ENCODE measurements at regions not wholly inside any gene's neighbourhood (a gene's known extent, or its start where the extent isn't known, plus 50 kb on each side); places are given as distances from the start of the nearest gene placed in this dataset.
A peak's percentile ranks its signal among the peaks of the same experiment; 100 is the strongest.
"Not testable (repeated sequence)": the region's sequence is repeated elsewhere in the genome, so short reads cannot be mapped to it uniquely, and the experiment has no call there.

DNA sequence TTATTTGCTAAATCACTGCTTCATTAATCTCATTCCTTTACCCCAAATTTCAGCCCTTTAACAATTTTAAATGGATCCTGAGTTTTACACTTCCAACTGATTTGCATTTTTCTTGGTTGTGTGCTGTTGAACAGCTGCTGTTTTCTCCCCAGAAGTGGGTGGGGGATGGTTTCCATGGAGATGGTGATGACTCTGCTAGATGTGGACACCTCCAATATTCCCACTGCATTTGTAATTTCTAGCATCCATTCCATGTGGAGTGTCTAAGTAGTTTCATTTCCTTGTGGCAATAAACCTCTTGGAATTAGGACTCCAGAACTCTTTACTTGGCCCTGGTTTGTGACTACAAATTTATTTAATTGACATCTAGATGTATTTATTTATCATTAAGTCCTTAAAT lies 330.4 kb downstream of the GBA3 start:
- Histone ChIP-seq H3K4me3 (no peak overlapping the region), H3K27ac (no peak overlapping the region), H3K4me1 (no peaks in the 10 kb centered on the region), H3K27me3 (ENCODE audit: insufficient read depth in 3 of 3, low read length in 2 of 3) (no peaks in the 10 kb centered on the region), H3K36me3 (ENCODE audit: insufficient read depth in 1 of 2, low read depth in 1 of 2) (no peaks in the 10 kb centered on the region), H3K9me3 (no peaks in the 10 kb centered on the region)
- DNase-seq (no peak), ATAC-seq (no peak)
- intact Hi-C loops (cut with DNase I): no loop called here
- no peak for TF ChIP-seq CTCF (IDR thresholded peaks at IDR 0.05)

- H3K4me3 ChIP-seq: no peak overlapping the region
- H3K27ac ChIP-seq: no peak overlapping the region
- DNase-seq (no peak), ATAC-seq (peak in 1 of 4 donors; percentile 29)
- H3K9me3 ChIP-seq: no peaks in the 10 kb centered on the region
- H3K4me1 ChIP-seq: no peaks in the 10 kb centered on the region
- H3K36me3 ChIP-seq (ENCODE audit: insufficient read depth in 1 of 2, low read depth in 1 of 2): no peaks in the 10 kb centered on the region
- no peak for TF ChIP-seq CTCF (IDR thresholded peaks at IDR 0.05)
- intact Hi-C loops (cut with DNase I): no loop called here
- no peaks in the 10 kb centered on the region for H3K27me3 ChIP-seq (ENCODE audit: insufficient read depth in 3 of 3, low read length in 2 of 3)
Observed at GRCh38 chr4:23022032-23022431, 329.3 kb downstream of the GBA3 start.

DNA sequence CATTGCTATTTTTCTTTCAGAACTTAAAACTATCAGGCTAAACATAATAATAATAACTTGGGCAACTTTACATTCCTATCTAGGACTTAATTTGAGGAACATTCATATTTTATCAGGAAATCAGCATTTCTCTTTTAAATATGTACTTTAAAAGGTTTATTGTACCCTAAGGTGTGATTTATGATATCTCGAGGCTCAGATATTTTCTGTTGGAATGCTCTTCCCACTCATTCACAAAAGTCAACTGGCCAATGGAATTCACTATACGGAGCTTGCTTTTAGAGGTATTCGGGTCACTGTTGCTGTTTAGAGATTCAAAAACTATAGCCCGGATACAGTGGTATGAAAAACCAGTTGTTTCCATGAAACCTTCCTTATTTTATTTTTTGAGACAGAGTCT lies 328.3 kb downstream of the GBA3 start:
- ATAC-seq: no peak
- Histone ChIP-seq H3K27ac (no peak overlapping the region), H3K4me3 (no peak overlapping the region), H3K4me1 (no peaks in the 10 kb centered on the region), H3K36me3 (ENCODE audit: insufficient read depth in 1 of 2, low read depth in 1 of 2) (no peaks in the 10 kb centered on the region), H3K27me3 (ENCODE audit: insufficient read depth in 3 of 3, low read length in 2 of 3) (no peaks in the 10 kb centered on the region), H3K9me3 (no peaks in the 10 kb centered on the region)
- no peak for DNase-seq
- WGBS, 3 donors: 82 to 85% (median 85%) methylated on average over 4 of the region's 4 CpGs
- TF ChIP-seq CTCF (IDR thresholded peaks at IDR 0.05): no peak
- intact Hi-C loops (cut with DNase I): no loop called here

- DNase-seq; H3K4me3 ChIP-seq; H3K9me3 ChIP-seq; intact Hi-C loops (cut with DNase I); H3K4me1 ChIP-seq; H3K27me3 ChIP-seq (ENCODE audit: insufficient read depth in 3 of 3, low read length in 2 of 3); H3K36me3 ChIP-seq (ENCODE audit: insufficient read depth in 1 of 2, low read depth in 1 of 2); ATAC-seq; H3K27ac ChIP-seq: not testable (repeated sequence)
- 54 to 61% (median 57%) methylated on average over 4 of the region's 4 CpGs for WGBS, 3 donors
Observed at GRCh38 chr4:23020399-23020798, 327.7 kb downstream of the GBA3 start.

DNA sequence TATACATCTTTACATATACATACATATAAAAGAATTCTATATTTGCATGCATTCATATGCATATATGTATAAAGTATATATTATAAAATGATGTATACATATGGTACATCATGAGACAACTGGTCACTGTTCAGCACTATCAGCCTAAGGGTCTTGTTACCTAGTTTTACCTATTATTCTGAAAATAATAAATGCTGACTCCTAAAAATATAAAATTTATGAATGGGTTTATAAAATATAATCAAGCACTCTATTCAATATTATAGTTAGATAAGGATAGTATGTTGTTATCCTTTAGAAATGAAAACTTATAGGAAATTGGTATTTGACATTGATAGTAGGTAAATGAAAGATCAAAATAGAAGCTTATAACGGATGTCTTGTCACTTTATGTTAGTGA lies 324.2 kb downstream of the GBA3 start:
- no peaks in the 10 kb centered on the region for H3K36me3 ChIP-seq (ENCODE audit: insufficient read depth in 1 of 2, low read depth in 1 of 2)
- no peaks in the 10 kb centered on the region for H3K9me3 ChIP-seq
- no peak overlapping the region for H3K27ac ChIP-seq
- no peak for TF ChIP-seq CTCF (IDR thresholded peaks at IDR 0.05)
- no peak overlapping the region for H3K4me3 ChIP-seq
- WGBS, 3 donors: 80 to 92% (median 86%) methylated on average over 1 of the region's 1 CpG
- no peak for ATAC-seq
- intact Hi-C loops (cut with DNase I): no loop called here
- DNase-seq: no peak
- H3K4me1 ChIP-seq: no peaks in the 10 kb centered on the region
- H3K27me3 ChIP-seq (ENCODE audit: insufficient read depth in 3 of 3, low read length in 2 of 3): no peaks in the 10 kb centered on the region

Measured in psoas muscle (tissue), 7 donors.